Mucosa of rectum (tissue), 2 donors: ENCODE measurements at regions not wholly inside any gene's neighbourhood (a gene's known extent, or its start where the extent isn't known, plus 50 kb on each side); places are given as distances from the start of the nearest gene placed in this dataset.
"Not testable (repeated sequence)": the region's sequence is repeated elsewhere in the genome, so short reads cannot be mapped to it uniquely, and the experiment has no call there.

Experiments
- H3K27ac ChIP-seq, 2 donors: one replicate each; pipeline ENCODE4 v1.7.0; 2013; ENCODE audit warnings: inconsistent platforms in 2 of 2, low read depth in 2 of 2, low read length in 2 of 2
- H3K27me3 ChIP-seq, 2 donors: one replicate each; pipeline ENCODE4 v1.7.0; 2013; ENCODE audit warnings: low read length in 2 of 2; ENCODE audit not compliant: control insufficient read depth in 2 of 2, insufficient read depth in 2 of 2
- H3K36me3 ChIP-seq, 2 donors: one replicate each; pipeline ENCODE4 v1.7.0; 2013; ENCODE audit warnings: low read length in 2 of 2; ENCODE audit not compliant: control insufficient read depth in 2 of 2, insufficient read depth in 2 of 2
- H3K4me1 ChIP-seq, 2 donors: one replicate each; pipeline ENCODE4 v1.7.0; 2013; ENCODE audit warnings: low read length in 2 of 2, mild to moderate bottlenecking in 1 of 2; ENCODE audit not compliant: control insufficient read depth in 2 of 2, insufficient read depth in 2 of 2
- H3K4me3 ChIP-seq, 2 donors: one replicate each; pipeline ENCODE4 v1.7.0; 2013; ENCODE audit warnings: low read length in 2 of 2
- H3K9ac ChIP-seq, 2 donors: one replicate each; pipeline ENCODE4 v1.7.0; 2013; ENCODE audit warnings: low read length in 2 of 2, low read depth in 1 of 2, mild to moderate bottlenecking in 1 of 2
- H3K9me3 ChIP-seq, 2 donors: one replicate each; pipeline ENCODE4 v1.7.0; 2013; ENCODE audit warnings: low read length in 2 of 2; ENCODE audit not compliant: control insufficient read depth in 2 of 2
- donor health status: healthy.
- donor health status: Normal muscosa, but diverticular disease.

GRCh38 chr1:188137221-188137620 is 1308.5 kb downstream of the PLA2G4A start:
- H3K4me3 ChIP-seq, result no peak overlapping the region
- H3K27ac ChIP-seq, result no peak overlapping the region
- H3K9ac ChIP-seq, result no peak overlapping the region
- H3K9me3 ChIP-seq, result no peaks in the 10 kb centered on the region
- H3K27me3 ChIP-seq, result no peaks in the 10 kb centered on the region
- no peaks in the 10 kb centered on the region for H3K4me1 ChIP-seq
- H3K36me3 ChIP-seq, result no peaks in the 10 kb centered on the region

GRCh38 chr1:188140958-188141357 is 1312.2 kb downstream of the PLA2G4A start:
- no peak overlapping the region for H3K27ac ChIP-seq
- H3K4me1 ChIP-seq, result no peaks in the 10 kb centered on the region
- no peak overlapping the region for H3K4me3 ChIP-seq
- H3K36me3 ChIP-seq, result no peaks in the 10 kb centered on the region
- no peaks in the 10 kb centered on the region for H3K27me3 ChIP-seq
- H3K9me3 ChIP-seq, result no peaks in the 10 kb centered on the region
- H3K9ac ChIP-seq, result no peak overlapping the region

GRCh38 chr1:188154196-188154595 is 1325.4 kb downstream of the PLA2G4A start:
- no peak overlapping the region for H3K9ac ChIP-seq
- H3K27me3 ChIP-seq, result no peaks in the 10 kb centered on the region
- no peaks in the 10 kb centered on the region for H3K9me3 ChIP-seq
- no peaks in the 10 kb centered on the region for H3K4me1 ChIP-seq
- H3K4me3 ChIP-seq, result no peak overlapping the region
- H3K27ac ChIP-seq, result no peak overlapping the region
- no peaks in the 10 kb centered on the region for H3K36me3 ChIP-seq

- H3K9ac ChIP-seq, result no peak overlapping the region
- H3K36me3 ChIP-seq, result no peaks in the 10 kb centered on the region
- no peaks in the 10 kb centered on the region for H3K4me1 ChIP-seq
- no peak overlapping the region for H3K27ac ChIP-seq
- no peaks in the 10 kb centered on the region for H3K9me3 ChIP-seq
- H3K27me3 ChIP-seq, result no peaks in the 10 kb centered on the region
- H3K4me3 ChIP-seq, result no peak overlapping the region
Measured at GRCh38 chr1:188154761-188155160, 1326.0 kb downstream of the PLA2G4A start.

GRCh38 chr1:188155261-188155660 is 1326.5 kb downstream of the PLA2G4A start:
- H3K9ac ChIP-seq, result no peak overlapping the region
- no peak overlapping the region for H3K4me3 ChIP-seq
- H3K9me3 ChIP-seq, result no peaks in the 10 kb centered on the region
- no peak overlapping the region for H3K27ac ChIP-seq
- H3K27me3 ChIP-seq, result no peaks in the 10 kb centered on the region
- H3K36me3 ChIP-seq, result no peaks in the 10 kb centered on the region
- H3K4me1 ChIP-seq, result no peaks in the 10 kb centered on the region

- Histone ChIP-seq H3K4me1 (no peaks in the 10 kb centered on the region), H3K9me3 (no peaks in the 10 kb centered on the region), H3K9ac (no peak overlapping the region), H3K36me3 (no peaks in the 10 kb centered on the region), H3K27me3 (no peaks in the 10 kb centered on the region), H3K4me3 (no peak overlapping the region), H3K27ac (no peak overlapping the region)
Measured at GRCh38 chr1:188164459-188164858, 1335.7 kb downstream of the PLA2G4A start.

GRCh38 chr1:188166654-188167053 is 1337.9 kb downstream of the PLA2G4A start:
- H3K4me3 ChIP-seq, result no peak overlapping the region
- H3K27ac ChIP-seq, result no peak overlapping the region
- no peaks in the 10 kb centered on the region for H3K27me3 ChIP-seq
- no peak overlapping the region for H3K9ac ChIP-seq
- H3K36me3 ChIP-seq, result no peaks in the 10 kb centered on the region
- H3K4me1 ChIP-seq, result no peaks in the 10 kb centered on the region
- no peaks in the 10 kb centered on the region for H3K9me3 ChIP-seq

- Histone ChIP-seq H3K4me3 (no peak overlapping the region), H3K36me3 (no peaks in the 10 kb centered on the region), H3K9ac (no peak overlapping the region), H3K9me3 (no peaks in the 10 kb centered on the region), H3K27me3 (no peaks in the 10 kb centered on the region), H3K4me1 (no peaks in the 10 kb centered on the region), H3K27ac (no peak overlapping the region)
Measured at GRCh38 chr1:188169971-188170370, 1341.2 kb downstream of the PLA2G4A start.

GRCh38 chr1:188170411-188170810 is 1341.7 kb downstream of the PLA2G4A start:
- Histone ChIP-seq H3K4me1 (no peaks in the 10 kb centered on the region), H3K4me3 (no peak overlapping the region), H3K9ac (no peak overlapping the region), H3K36me3 (no peaks in the 10 kb centered on the region), H3K9me3 (no peaks in the 10 kb centered on the region), H3K27ac (no peak overlapping the region), H3K27me3 (no peaks in the 10 kb centered on the region)

- Histone ChIP-seq H3K27ac (no peak overlapping the region), H3K4me1 (no peaks in the 10 kb centered on the region), H3K27me3 (no peaks in the 10 kb centered on the region), H3K9me3 (no peaks in the 10 kb centered on the region), H3K9ac (no peak overlapping the region), H3K36me3 (no peaks in the 10 kb centered on the region), H3K4me3 (no peak overlapping the region)
Measured at GRCh38 chr1:188170935-188171334, 1342.2 kb downstream of the PLA2G4A start.

- not testable (repeated sequence) for H3K9me3 ChIP-seq, H3K27ac ChIP-seq, H3K9ac ChIP-seq, H3K36me3 ChIP-seq, H3K4me1 ChIP-seq, H3K4me3 ChIP-seq, H3K27me3 ChIP-seq
Measured at GRCh38 chr1:188182063-188182462, 1353.3 kb downstream of the PLA2G4A start.
